NB4 (cell line): ENCODE measurements at regions not wholly inside any gene's neighbourhood (a gene's known extent, or its start where the extent isn't known, plus 50 kb on each side); places are given as distances from the start of the nearest gene placed in this dataset.

Experiments
- MAX ChIP-seq: IDR thresholded peaks from 2 replicates; pipeline ENCODE4 v1.6.1; 2011; ENCODE audit warnings: low read depth, low read length
- TF ChIP-seq, protein P1 (sequence below): IDR thresholded peaks from one replicate; pipeline ENCODE4 v1.5.1; 2012; ENCODE audit warnings: low read depth, low read length

DNA sequence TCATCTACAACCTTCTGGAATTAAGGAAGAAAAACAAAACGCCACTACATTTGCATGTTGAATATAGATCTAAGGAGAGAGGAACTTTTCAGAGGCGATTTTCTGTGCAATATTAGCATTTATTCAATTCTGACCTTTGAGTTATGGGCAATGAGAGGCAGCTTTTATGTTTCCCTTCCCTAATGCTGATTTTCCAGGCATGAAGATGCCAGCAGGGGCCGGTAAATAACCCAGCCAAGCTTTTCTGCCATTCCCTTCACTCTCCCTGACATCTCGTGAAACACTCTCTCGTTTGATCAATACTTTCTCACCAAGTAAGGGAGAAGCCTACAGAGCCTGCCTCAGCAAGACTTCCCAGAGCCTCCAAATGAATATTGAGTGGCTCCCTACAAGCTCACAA, 470.5 kb upstream of the GOT2 start:
- TF ChIP-seq, protein P1, sequence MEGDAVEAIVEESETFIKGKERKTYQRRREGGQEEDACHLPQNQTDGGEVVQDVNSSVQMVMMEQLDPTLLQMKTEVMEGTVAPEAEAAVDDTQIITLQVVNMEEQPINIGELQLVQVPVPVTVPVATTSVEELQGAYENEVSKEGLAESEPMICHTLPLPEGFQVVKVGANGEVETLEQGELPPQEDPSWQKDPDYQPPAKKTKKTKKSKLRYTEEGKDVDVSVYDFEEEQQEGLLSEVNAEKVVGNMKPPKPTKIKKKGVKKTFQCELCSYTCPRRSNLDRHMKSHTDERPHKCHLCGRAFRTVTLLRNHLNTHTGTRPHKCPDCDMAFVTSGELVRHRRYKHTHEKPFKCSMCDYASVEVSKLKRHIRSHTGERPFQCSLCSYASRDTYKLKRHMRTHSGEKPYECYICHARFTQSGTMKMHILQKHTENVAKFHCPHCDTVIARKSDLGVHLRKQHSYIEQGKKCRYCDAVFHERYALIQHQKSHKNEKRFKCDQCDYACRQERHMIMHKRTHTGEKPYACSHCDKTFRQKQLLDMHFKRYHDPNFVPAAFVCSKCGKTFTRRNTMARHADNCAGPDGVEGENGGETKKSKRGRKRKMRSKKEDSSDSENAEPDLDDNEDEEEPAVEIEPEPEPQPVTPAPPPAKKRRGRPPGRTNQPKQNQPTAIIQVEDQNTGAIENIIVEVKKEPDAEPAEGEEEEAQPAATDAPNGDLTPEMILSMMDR: no peak
- TF ChIP-seq MAX: no peak
